22Rv1 (cell line): ENCODE measurements at regions not wholly inside any gene's neighbourhood (a gene's known extent, or its start where the extent isn't known, plus 50 kb on each side); places are given as distances from the start of the nearest gene placed in this dataset.

Source experiments
- CTCF ChIP-seq: fragments of 450-650 bp; IDR thresholded peaks from 2 replicates; pipeline ENCODE4 v1.5.1; 2017; ENCODE audit warnings: mild to moderate bottlenecking
- ZFX ChIP-seq: fragments of 450-650 bp; IDR thresholded peaks from 2 replicates; pipeline ENCODE4 v1.6.1; 2017; ENCODE audit warnings: antibody characterized with exemption, borderline replicate concordance

GRCh38 chr7:138377306-138377705 is 82.8 kb upstream of the TRIM24 start:
- TF ChIP-seq CTCF (no peak), ZFX (no peak)
